ENCODE measurements at regions not wholly inside any gene's neighbourhood (a gene's known extent, or its start where the extent isn't known, plus 50 kb on each side); places are given as distances from the start of the nearest gene placed in this dataset.

DNA sequence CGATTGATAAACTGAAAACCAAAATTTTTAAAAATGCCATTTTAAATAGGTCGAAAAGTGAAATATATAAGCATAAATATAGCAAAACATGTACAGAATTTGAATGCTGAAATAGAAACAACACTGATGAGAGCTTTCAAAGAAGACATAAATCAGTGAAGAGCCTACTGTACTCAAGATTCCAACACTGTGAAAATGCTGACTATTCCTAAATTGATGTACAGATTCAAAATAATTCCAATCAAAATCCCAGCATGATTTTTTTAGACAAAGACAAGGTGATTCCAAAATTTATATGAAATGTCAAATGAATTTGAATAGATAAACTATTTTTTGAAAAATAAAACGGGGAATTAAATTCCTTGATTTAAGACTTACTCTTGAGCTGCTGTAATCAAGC, 1010.4 kb downstream of the TBC1D22A start:
- no peak for DNase-seq (ENCODE audit: low read depth)

DNA sequence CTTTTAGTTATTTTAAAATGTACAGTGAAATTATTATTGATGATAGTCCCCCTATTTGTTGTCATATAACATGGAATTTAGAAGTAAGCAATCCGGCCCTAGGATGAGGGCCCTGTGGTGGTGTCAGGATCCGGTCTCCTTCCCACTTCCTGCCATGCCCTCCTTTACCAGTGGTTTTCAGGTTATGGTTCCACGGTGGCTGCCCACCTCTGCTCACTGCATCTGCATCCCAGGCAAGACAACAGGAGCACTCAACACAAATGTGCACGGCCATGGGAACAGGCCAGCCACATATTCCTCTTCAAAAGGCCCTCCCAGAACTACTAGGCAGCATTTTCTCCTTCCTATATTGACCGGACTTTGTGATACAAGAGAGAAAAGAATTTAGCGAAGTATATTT, 1007.2 kb downstream of the TBC1D22A start:
- DNase-seq (ENCODE audit: low read depth) = no peak

DNA sequence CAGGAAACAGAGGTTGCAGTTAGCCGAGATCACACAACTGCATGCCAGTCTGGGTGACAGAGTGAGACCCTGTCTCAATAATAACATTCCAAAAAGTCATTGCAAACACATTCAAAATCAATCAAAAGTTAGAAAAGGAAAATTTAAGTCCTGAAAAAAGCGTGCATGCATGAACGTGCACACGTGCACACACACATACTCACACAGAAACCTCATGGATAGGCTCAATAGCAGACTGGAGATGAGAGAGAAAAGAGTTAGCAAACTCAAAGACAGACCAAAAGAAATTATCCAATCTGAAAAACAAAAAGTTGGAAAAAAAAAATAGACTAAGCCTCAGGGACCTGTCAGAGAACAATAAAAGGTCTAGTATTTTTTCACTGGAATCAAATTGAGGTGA, 1005.6 kb downstream of the TBC1D22A start:
- DNase-seq (ENCODE audit: low read depth) = no peak

DNA sequence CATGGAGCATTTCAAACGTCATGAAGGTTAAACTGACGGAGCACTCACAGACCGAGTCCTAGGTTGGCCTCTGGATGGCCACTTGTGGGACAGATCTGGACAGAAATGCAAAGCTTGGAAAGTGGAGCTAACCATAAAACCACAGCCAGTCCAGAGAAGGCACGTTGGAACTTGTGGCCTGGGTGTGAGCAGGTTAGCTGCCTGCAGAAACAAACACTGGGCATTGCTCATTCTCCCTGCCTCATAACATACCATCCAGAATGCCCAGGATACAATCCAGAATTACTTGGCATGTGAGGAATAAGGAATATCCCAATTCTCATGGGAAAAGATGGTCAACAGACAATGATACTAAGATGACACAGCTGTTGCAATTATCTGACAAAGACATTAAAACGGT, 1005.0 kb downstream of the TBC1D22A start:
- no peak for DNase-seq (ENCODE audit: low read depth)

DNA sequence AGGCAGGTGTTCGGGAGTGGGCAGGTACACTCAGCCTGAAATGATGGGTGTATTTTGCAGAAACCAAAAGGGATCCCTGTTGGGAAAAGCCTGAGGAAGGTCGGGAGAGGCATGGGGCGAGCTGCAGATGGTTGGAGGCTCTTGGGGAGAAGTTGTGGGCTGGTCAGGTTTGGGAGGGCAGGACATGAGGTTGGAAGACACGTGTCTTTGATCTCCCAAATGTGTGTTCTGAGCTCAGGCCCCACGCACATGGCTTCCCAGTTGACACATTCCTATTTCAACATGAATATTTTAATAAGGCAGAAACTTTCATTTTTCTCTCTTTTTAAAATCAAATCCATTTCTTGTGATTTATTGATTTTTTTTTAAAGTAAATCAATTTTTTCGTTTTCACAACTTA, 1003.3 kb downstream of the TBC1D22A start:
- DNase-seq (ENCODE audit: low read depth) = no peak

DNA sequence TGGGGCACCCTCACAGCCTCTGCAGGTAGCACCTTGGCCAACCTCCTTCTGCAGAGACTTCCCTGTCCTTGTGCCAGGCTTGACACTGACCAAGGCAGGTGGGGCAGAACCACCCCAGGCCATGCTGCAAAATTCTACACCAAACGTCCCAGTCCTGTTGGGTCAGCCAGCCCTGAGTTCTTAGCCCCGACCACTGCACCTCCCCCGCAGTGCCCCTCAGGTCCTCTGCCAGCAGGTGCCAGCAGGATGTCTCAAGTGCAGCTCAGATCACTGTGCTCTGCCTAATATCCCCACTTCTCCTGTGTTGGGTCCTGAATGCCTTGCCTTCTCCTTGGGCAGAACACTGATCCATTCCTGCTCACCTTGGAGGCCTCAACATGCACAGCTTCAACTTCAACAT, 999.7 kb downstream of the TBC1D22A start:
- no peak for DNase-seq (ENCODE audit: low read depth)

DNA sequence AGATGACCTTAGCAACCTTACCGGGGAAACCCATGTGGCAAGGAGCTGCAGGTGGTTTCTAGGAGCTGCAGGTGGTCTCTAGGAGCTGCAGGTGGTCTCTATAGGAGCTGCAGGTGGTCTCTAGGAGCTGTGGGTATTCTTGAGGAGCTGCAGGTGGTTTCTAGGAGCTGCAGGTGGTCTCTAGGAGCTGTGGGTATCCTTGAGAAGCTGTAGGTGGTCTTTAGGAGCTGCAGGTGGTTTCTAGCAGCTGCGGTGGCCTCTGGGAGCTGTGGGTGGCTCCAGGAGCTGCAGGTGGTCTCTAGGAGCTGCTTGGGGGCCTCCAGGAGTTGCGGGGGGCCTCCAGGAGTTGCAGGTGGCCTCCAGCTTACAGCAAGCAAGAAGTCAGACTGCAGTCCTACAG, 997.5 kb downstream of the TBC1D22A start:
- DNase-seq (ENCODE audit: low read depth) = no peak

DNA sequence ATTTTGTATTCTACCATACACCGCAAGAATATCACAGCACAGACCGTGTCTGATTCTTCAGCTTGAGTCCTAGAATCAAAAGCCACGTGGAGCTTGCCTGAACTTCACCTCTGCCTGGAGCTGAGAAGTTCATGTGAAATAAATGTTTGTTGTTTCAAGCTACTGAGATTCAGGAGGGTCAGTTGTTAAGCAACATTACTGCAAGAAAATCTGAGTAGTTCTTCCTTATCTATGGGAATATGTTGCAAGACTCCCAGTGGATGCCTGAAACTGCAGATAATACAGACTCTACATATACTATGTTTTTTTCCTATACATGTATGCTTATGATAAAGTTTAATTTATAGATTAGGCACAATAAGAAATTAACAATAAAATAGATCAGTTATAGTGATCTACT, 995.3 kb downstream of the TBC1D22A start:
- no peak for DNase-seq (ENCODE audit: low read depth)

DNA sequence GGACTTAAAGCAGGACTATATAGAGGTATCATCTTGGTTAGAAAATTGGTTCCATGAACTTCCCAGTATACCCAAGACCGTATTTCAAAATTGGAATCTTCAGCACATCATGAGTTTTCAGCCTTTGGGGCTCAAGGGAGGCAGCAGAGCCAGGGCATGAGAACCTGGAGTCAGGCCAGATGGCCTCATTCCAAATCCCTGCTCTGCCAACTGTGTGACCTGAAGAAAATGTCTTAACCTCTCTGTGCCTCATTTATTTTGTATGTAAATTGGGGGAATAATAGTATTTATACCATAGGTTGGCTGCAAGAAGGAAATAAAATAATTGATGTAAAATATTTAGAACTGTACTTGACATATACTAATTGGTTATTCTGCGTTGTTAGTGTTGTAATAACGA, 987.6 kb downstream of the TBC1D22A start:
- DNase-seq (ENCODE audit: low read depth) = no peak

DNA sequence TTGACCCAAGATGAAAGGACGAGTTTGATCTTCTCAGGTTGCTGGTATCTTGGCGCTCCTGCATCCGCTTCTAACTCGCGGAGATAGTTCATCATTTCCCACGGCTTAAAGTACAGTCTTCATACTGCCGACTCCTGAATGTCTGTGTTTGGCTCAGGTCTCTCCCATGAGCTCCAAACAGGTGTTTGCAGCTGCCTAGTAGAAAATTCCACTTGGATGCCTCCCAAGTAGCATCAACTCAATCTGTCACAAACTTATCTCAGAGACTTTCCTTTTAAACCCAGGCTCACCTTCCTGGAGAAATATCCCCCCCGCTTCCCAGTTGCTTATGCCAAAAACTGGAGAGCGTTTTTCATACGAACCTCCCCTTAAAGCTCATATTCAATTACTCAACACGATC, 986.5 kb downstream of the TBC1D22A start:
- no peak for DNase-seq (ENCODE audit: low read depth)

DNA sequence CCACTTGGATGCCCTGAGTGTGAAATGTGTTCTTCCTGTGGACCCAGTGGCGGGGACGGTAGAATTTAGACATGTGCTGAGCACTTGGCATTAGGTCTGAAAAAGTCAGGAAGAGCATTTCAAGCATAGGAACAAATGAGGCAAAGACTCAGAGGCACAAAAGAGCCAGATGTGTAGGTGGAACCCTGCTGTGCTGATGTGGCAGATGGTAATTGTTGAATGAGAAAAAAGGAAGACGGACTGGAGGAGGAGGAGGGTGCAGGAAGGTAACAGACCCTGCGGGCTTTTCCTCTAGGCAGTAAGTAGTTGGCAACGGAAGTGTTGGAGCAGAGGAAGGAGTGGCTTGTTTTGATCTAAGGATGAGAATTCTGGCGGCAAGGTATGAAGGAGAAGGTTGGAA, 985.8 kb downstream of the TBC1D22A start:
- DNase-seq (ENCODE audit: low read depth) = no peak

DNA sequence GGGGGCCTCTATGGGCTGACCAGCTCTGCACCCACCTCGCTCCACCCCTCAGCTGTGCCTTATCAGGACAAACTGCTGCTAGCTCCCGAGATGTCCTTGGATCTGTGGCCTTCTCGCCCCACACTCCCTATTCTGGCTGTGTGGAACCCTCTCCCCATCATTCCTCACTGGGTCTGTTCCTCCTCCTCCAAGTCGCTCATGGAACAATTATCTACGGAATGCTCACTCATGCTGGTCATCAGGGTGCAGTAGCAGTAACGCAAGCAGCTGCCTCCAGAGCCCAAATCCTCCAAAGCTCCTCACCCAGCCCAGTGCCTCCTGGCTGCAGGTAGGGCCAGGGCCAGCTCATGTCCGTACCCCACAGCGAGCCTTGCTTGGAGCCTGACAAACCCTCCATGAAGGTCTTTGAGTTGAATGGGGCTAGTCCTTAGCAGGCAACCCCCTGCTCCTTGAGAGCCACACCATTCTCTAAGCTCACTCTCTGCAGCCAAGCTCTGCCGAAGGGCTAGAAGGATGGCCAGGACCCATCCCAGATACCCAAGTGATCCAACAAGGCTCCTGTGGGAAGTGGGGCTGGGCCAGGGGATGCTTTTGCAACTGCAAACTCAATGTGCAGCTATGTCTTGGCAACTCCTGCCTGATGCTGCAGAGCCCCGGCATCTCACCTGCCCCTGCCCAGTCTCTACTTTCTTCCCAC, 977.8 kb downstream of the TBC1D22A start:
- DNase-seq (ENCODE audit: low read depth) = no peak

DNA sequence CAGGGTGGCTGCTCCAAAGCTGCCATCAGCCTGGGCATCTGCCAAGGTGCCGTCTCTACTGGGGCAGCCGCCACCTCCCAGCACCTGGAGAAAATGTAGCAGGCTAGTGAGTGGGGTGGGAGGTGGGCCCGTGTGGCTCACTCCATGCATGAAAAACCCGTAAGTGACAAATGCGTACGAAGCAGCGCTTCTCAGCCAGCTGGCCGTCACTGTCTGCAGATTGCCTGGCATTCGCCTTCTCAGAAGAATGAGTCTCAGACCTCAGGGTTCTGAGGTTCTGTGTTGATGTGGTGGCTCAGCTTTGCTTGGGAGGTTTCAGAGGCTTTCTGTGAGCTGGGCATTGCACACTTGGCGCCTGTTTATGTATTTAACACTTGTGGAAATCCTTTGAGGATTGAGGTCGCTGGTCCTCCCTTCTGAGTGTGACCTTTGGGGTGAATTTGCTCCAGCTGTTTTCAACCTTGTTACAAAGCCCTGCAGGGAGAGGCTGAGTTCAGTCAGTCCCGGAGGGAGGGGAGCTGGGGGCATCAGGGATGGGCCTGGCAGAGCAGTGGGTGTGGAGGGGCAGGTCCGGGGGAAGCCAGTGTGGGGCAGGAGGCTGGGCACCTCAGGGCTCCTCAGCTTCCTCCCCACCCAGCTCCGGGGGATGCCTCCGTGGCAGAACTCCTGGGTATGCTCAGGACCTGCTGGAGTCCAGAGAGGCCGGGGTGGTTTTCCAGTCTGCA, 977.0 kb downstream of the TBC1D22A start:
- DNase-seq (ENCODE audit: low read depth) = no peak

DNA sequence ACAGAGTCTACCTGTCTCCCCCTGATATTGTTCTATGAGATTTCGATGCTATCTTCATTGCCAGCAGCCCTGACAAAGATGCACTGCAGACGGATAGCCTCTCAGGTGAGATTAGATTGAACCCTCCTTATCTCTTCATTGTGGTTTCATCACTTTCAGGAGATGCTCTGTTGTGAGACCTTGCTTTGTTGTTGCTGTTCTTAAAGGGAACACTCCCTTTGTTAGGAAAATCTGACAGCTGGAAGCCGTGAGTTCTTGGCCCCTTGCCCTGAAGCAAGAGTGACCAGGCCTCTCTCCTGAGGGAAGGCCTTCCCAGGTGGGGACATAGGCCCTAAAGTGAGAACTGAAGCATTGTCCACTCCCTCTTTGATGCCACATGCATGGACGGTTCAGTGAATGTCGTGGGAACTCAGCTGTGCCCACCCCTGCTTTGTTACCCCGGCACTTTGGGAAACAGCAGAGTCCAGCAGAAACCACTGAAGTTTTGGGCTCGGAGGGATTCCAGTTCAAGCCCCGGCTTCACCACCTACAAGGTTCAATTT, 976.1 kb downstream of the TBC1D22A start:
- no peak for DNase-seq (ENCODE audit: low read depth)

DNA sequence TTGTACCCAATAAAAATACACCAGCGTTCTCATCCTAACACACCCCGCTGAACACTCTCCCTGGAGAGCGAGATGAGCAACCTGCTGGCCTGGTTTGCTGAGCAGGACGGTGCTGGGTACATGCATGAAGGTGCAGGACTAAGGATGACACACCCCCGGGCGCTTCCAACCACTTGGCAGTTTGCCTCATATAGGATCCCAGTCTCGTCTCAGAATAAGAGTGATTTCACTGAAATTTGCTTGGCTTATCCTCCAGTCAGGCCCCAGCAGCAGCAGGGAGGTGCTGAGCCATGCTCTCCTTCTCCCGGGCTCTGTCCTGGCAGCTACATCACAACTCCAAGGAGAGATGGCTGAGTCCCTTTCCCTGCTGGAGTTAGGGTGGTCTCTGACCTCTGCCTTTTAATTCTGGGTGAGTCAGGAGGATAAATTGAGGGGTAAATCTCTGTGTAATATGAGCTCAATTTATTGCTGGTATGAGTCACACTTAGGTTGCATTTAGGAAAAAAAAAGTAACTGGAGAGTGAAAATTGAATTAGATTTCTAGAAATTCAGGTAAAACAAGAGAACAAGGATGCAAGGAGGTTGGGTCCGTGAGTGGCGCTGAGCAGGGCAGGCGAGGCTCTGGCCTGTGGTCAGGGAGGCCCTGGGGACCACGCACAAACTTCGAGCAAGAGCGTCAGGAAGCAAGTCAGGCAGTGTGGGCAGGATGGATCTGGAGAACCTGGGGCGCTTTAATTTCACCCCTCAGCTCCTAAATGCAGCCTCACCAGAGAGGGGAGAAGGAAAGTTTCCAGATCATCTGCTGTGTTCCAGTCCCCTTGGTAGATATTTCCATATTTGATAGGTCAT, 974.0 kb downstream of the TBC1D22A start:
- no peak for DNase-seq (ENCODE audit: low read depth)

DNA sequence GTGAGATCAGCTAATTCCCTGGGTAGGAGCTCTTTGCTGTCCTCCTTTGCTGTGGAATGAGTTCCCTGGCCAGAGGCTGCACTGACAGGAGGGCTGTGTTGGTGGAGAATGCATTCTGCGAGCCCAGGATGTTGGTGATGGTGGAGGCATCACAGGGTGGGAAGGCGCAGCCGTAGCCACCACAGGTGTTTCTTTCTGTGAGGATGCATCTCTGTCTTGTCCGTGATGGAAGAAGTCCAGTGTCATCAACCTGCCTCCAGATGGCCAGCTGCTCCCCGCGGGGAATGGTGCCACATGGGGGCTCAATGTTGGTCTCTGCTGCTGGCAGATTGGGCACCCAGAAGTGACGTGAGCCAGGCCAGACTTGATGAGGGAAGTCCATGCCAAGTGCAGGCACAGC, 972.1 kb downstream of the TBC1D22A start:
- no peak for DNase-seq (ENCODE audit: low read depth)

DNA sequence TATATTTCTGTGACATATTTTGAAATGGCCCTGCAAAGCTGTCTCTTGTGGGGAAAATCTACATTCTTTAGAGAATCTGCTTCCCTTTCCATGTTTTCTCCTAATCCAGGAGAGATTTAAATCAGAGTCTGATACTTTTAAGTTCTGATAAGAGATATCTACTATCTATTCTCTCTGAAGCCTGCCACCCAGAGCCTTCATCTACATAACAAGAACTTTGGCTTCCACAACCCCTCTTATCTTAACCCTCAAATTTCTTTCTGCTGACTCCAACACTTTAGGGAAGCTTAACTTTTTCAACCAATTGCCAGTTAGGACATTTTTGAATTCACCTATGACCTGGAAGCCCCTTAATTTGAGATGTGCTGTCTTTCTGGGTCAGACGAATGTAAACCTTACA, 965.2 kb downstream of the TBC1D22A start:
- no peak for DNase-seq (ENCODE audit: low read depth)

DNA sequence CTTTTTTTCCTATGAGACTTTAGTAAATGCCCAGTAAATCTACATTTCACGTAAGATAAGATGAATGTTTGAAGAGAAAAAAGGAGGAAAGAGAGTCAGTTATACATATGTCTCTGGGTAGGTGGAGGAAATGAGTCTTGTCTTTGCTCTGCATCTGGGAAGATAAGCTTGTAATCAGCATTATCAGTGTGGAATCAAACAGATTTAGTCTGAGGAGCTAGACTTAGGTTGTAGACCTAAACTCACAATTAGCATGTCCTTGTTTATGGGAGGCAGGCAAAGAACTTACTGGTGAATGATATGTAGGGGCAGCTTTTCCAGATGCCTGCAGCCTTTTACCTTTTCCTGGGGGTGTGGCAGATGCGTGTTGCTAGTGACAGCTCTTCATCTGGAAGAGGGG, 962.3 kb downstream of the TBC1D22A start:
- DNase-seq (ENCODE audit: low read depth) = no peak

DNA sequence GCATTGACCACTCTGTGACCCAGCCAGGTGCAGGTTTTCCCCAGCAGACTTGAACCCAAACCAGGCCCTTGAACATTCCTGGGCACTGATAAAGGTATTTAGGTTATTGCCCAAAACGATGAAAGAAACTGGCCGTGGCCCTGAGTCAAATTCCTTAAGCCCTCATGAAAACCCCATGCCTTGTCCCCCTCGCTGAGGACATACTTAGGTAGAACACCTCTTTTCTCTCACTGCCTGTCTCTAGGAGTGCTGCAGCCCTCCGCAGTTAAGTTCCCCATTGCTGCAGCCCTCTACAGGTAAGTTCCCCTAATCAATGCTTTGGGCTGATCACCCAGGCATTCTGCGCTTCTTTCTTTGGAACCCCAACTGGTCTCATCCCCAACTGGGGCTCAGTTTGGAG, 961.6 kb downstream of the TBC1D22A start:
- DNase-seq (ENCODE audit: low read depth) = no peak

DNA sequence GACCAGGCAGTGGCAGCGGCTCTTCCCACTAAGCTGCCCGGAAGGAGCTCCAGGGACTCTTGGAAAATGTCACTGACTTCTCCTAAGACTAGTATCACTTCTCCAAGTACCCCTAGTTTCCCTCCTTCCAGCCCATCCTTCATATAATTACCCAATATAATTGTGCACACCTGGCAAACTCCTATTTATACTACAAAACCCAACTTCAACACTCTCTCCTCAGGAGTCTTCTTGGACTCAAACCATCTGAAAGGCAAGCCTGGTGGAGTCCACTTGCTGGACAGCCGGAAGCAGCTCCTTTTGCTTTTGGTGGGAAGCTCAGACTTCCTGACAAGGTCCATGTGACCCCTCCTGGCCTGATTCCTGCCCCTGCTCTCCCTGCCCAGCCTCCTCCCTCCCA, 955.9 kb downstream of the TBC1D22A start:
- no peak for DNase-seq (ENCODE audit: low read depth)

DNA sequence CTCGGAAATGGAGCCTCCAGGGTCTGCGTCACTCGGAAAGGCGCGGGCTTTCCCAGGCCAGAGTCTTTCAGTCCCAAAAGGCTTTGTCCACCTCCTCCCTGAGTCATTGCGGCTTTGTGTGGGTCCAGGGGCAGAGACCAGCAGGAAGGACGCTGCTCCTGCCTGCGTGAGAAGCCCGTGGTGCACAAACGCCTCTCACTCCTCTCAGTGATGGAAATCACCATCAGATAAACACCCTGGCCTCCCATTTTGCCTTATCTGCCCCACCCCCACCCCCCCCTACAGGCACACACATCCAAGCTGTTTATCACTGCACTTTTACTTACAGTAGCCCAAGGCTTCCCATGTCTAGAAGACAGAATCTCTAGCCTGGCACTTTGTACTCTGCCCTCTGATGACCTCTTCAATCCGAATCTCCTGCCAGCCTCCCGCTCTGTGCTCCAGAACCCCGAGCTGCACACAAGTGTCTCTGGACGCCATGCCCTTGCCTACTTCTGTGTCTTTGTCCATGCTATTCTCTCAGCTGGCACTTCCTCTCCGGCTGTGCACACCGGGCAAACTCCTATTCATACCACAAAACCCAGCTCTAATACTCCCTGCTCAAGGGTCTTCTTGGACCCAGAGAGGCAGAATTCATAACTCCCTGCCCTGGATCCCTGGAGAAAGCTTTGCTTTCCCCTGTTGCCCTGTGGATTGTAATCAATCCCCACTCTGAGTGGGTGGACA, 954.6 kb downstream of the TBC1D22A start:
- no peak for DNase-seq (ENCODE audit: low read depth)

Data from activated T-helper 1 cell treated with Interleukin-2 at 50 U/mL for 16 hours (primary cell).